Daoy (cell line): ENCODE measurements at regions not wholly inside any gene's neighbourhood (a gene's known extent, or its start where the extent isn't known, plus 50 kb on each side); places are given as distances from the start of the nearest gene placed in this dataset.

Experiments used
- DNase-seq: peaks from one replicate; pipeline ENCODE4 v3.0.0-alpha.2; 2015; ENCODE audit warnings: low read depth

GRCh38 chr4:22029803-22030202 is 81.2 kb upstream of the KCNIP4 start:
- no peak for DNase-seq

GRCh38 chr4:22021106-22021505 is 72.5 kb upstream of the KCNIP4 start:
- no peak for DNase-seq

GRCh38 chr4:22020129-22020528 is 71.6 kb upstream of the KCNIP4 start:
- DNase-seq: no peak

GRCh38 chr4:22019676-22020075 is 71.1 kb upstream of the KCNIP4 start:
- no peak for DNase-seq

GRCh38 chr4:22014222-22014741 is 65.7 kb upstream of the KCNIP4 start:
- no peak for DNase-seq

- DNase-seq: no peak
These were observed 55.3 kb upstream of the KCNIP4 start for GRCh38 chr4:22003878-22004277.
